HepG2 (cell line): ENCODE measurements at regions not wholly inside any gene's neighbourhood (a gene's known extent, or its start where the extent isn't known, plus 50 kb on each side); places are given as distances from the start of the nearest gene placed in this dataset.

Experiments
- ATAC-seq: fragments of 200-7000 bp; cut with Tn5 transposase; 3 replicates; pipeline ENCODE4 v1.9.1; 2020; ENCODE audit warnings: mild to moderate bottlenecking, moderate library complexity
- BruUV-seq: library from RNA; stranded (reverse); fragments of 400-500 nt; replicated peaks from 2 replicates; lab custom pipeline; 2021; lab: Mats Ljungman, UMichigan
- CTCF ChIA-PET: fragments of 300-600 bp; formaldehyde crosslinking; extraction: SDS; loops from one replicate; lab custom pipeline; 2021; ENCODE audit warnings: low total read pairs, inconsistent platforms, low intra/inter-chr PET ratio; lab: Yijun Ruan, JAX
- POLR2A ChIA-PET: fragments of 350-600 bp; sonication (Branson Sonifier 250); formaldehyde crosslinking; loops from one replicate; lab custom pipeline; 2020; ENCODE audit warnings: antibody characterized with exemption, inconsistent platforms; lab: Yijun Ruan, JAX
- DNase-seq: peaks from one replicate; pipeline ENCODE4 v3.0.0-alpha.2; 2015; ENCODE audit warnings: low spot score
- FAIRE-seq: peaks from 3 replicates; lab custom pipeline; 2011; peaks lifted over from hg19 to GRCh38; lab: Jason Lieb, UNC
- H2AFZ ChIP-seq: one replicate; pipeline ENCODE4 v1.6.1; 2011; ENCODE audit warnings: low read length, inconsistent platforms
- H3K27ac ChIP-seq: fragments of 300-600 bp; 3 replicates; pipeline ENCODE4 v1.8.0; 2011; ENCODE audit warnings: mixed run types, mild to moderate bottlenecking, mixed read lengths, low read length, inconsistent platforms; ENCODE audit not compliant: insufficient read depth; ENCODE audit errors: extremely low read length
- H3K27me3 ChIP-seq, 2 experiments: fragments of 200-600 bp in 1 of 2; 2 replicates in 1 of 2; 3 replicates in 1 of 2; pipeline versions ENCODE4 v1.6.0 to v1.8.0; 2011; ENCODE audit warnings: low read length in 2 of 2, mild to moderate bottlenecking in 2 of 2, moderate library complexity in 2 of 2, inconsistent platforms in 1 of 2; ENCODE audit not compliant: insufficient read depth in 2 of 2, control insufficient read depth in 1 of 2
- H3K36me3 ChIP-seq, 2 experiments: fragments of 200-600 bp in 1 of 2; replicated peaks in 1 of 2; 2 replicates in 1 of 2; 3 replicates in 1 of 2; pipeline versions ENCODE4 v1.5.1 to v1.8.0; 2011; ENCODE audit warnings: low read length in 2 of 2, inconsistent platforms in 1 of 2; ENCODE audit not compliant: insufficient read depth in 2 of 2, control insufficient read depth in 1 of 2
- H3K4me1 ChIP-seq: 2 replicates; pipeline ENCODE4 v1.5.1; 2012; ENCODE audit warnings: low read length, inconsistent platforms; ENCODE audit not compliant: insufficient read depth
- H3K4me2 ChIP-seq: 2 replicates; pipeline ENCODE4 v1.6.0; 2011; ENCODE audit warnings: low read depth, low read length, inconsistent platforms
- H3K4me3 ChIP-seq, 3 experiments: fragments of 200-600 bp in 1 of 3; sonication (generic), shearing (Covaris generic) in 1 of 3; replicated peaks in 1 of 3; 2 replicates each; pipeline ENCODE4 v1.5.1; 2011 to 2016; ENCODE audit warnings: low read length in 3 of 3, inconsistent platforms in 2 of 3, low read depth in 2 of 3, mild to moderate bottlenecking in 2 of 3, control low read depth in 1 of 3, mixed read lengths in 1 of 3; ENCODE audit not compliant: insufficient read depth in 1 of 3
- H3K79me2 ChIP-seq: one replicate; pipeline ENCODE4 v1.6.1; 2011; ENCODE audit warnings: low read length, inconsistent platforms; ENCODE audit not compliant: insufficient read depth
- H3K9ac ChIP-seq: 2 replicates; pipeline ENCODE4 v1.6.0; 2011; ENCODE audit warnings: mild to moderate bottlenecking, low read depth, low read length, inconsistent platforms; ENCODE audit not compliant: insufficient read depth
- H3K9me3 ChIP-seq: 2 replicates; pipeline ENCODE4 v1.5.1; 2012; ENCODE audit warnings: mild to moderate bottlenecking, low read length
- H4K20me1 ChIP-seq: 2 replicates; pipeline ENCODE4 v1.6.0; 2011; ENCODE audit warnings: inconsistent platforms, mild to moderate bottlenecking, low read length, moderate library complexity; ENCODE audit not compliant: insufficient read depth
- ISX ChIP-seq: sonication (generic); formaldehyde crosslinking; conservative IDR thresholded peaks from 2 replicates; pipeline ENCODE4 v1.5.0; 2020; ENCODE audit warnings: missing genetic modification reagents
- MTA1 ChIP-seq: sonication (generic); formaldehyde crosslinking; IDR thresholded peaks from 2 replicates; pipeline ENCODE4 v1.4.0; 2020; ENCODE audit warnings: missing genetic modification reagents, mild to moderate bottlenecking, borderline replicate concordance
- NFIB ChIP-seq: sonication (generic); formaldehyde crosslinking; IDR thresholded peaks from 2 replicates; pipeline ENCODE4 v1.9.0; 2021; ENCODE audit warnings: missing genetic modification reagents, mild to moderate bottlenecking, borderline replicate concordance
- RCOR2 ChIP-seq: IDR thresholded peaks from 2 replicates; pipeline ENCODE4 v1.6.1; 2016; ENCODE audit warnings: missing biosample characterization, missing genetic modification reagents
- RXRB ChIP-seq: IDR thresholded peaks from 2 replicates; pipeline ENCODE4 v1.6.1; 2016; ENCODE audit warnings: borderline replicate concordance, missing genetic modification reagents, missing compliant biosample characterization
- TAF1 ChIP-seq: sonication (generic); formaldehyde crosslinking; IDR thresholded peaks from 2 replicates; pipeline ENCODE4 v1.4.0; 2020; ENCODE audit warnings: missing genetic modification reagents
- YEATS4 ChIP-seq: sonication (generic); formaldehyde crosslinking; IDR thresholded peaks from 2 replicates; pipeline ENCODE4 v1.4.0; 2020; ENCODE audit warnings: missing genetic modification reagents, borderline replicate concordance
- ZBTB38 ChIP-seq: sonication (generic); formaldehyde crosslinking; IDR thresholded peaks from 2 replicates; pipeline ENCODE4 v1.5.1; 2020; ENCODE audit warnings: mild to moderate bottlenecking, missing genetic modification reagents
- ZNF263 ChIP-seq: sonication (generic); formaldehyde crosslinking; IDR thresholded peaks from 2 replicates; pipeline ENCODE4 v1.4.0; 2020; ENCODE audit warnings: missing genetic modification reagents
- ZNF570 ChIP-seq: sonication (generic); formaldehyde crosslinking; IDR thresholded peaks from 2 replicates; pipeline ENCODE4 v1.4.0; 2020; ENCODE audit warnings: mild to moderate bottlenecking, missing genetic modification reagents, borderline replicate concordance
- WGBS: methylation state at CpG from one replicate; pipeline ENCODE4 v1.1.6; 2017; ENCODE audit warnings: low lambda C conversion rate; 5-methylcytosine and 5-hydroxymethylcytosine counted together
- in situ Hi-C: cut with HindIII; loops from 2 replicates; pipeline ENCODE4 v1.10.0; 2017; ENCODE audit warnings: low pct_unique_long_range_greater_than_20kb; ENCODE audit not compliant: extremely low pct_ligation_motif_present
- intact Hi-C: fragments of 100-400 bp; cut with micrococcal nuclease; formaldehyde crosslinking; loops from one replicate; pipeline ENCODE4 v1.10.0; 2022; ENCODE audit not compliant: unreplicated experiment
- TF ChIP-seq, protein P1 (sequence below): sonication (generic); formaldehyde crosslinking; IDR thresholded peaks from 2 replicates; pipeline ENCODE4 v1.4.0; 2020; ENCODE audit warnings: missing genetic modification reagents, borderline replicate concordance
- TF ChIP-seq, protein P2 (sequence below): sonication (generic); formaldehyde crosslinking; conservative IDR thresholded peaks from 2 replicates; pipeline ENCODE4 v1.8.0; 2022; ENCODE audit warnings: low read depth, missing genetic modification reagents
- TF ChIP-seq, protein P3 (sequence below), 2 experiments: sonication (generic) in 1 of 2; formaldehyde crosslinking in 1 of 2; IDR thresholded peaks; 2 replicates each; pipeline versions ENCODE4 v1.4.0 to v1.6.1; 2018 to 2020; ENCODE audit warnings: missing genetic modification reagents in 2 of 2, borderline replicate concordance in 1 of 2, low read depth in 1 of 2, mild to moderate bottlenecking in 1 of 2, missing biosample characterization in 1 of 2

DNA sequence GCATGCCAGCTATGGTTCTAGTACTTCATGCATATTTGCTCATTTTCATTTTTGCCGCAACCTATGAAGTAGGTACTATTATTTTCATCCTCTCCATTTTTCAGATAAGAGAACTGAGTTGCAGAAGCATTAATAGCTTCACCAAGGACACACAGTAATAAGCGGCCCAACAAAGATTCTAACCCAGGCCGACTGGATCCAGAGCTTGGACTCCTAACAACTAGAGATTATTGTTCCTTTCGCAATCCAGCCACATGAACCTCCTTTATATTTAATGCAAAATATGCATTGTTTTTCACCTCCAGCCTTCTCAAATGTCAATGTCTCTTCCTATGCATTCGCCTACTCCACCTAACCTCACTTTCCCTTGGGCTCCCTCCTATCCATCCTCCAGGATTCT lies 148.3 kb downstream of the CCDC34 start:
- 56% methylated on average over 5 of the region's 5 CpGs for WGBS
- DNase-seq: no peak
- no TSS peak for BruUV-seq
- no peak for FAIRE-seq
- ATAC-seq: no peak
- H3K4me1 ChIP-seq: peaks cover 54% of the 10 kb centered on the region
- ChIA-PET CTCF (no interaction called here), POLR2A (no interaction called here)
- H3K27ac ChIP-seq: no peak overlapping the region
- no peak overlapping the region for H3K9ac ChIP-seq
- no peaks in the 10 kb centered on the region for H4K20me1 ChIP-seq
- H3K36me3 ChIP-seq: no peaks in the 10 kb centered on the region; a peak in 1 of 5 replicates
- no peak overlapping the region for H3K4me3 ChIP-seq
- no peaks in the 10 kb centered on the region for H3K79me2 ChIP-seq
- H3K9me3 ChIP-seq: no peaks in the 10 kb centered on the region
- no peak overlapping the region for H2AFZ ChIP-seq
- no peak overlapping the region for H3K4me2 ChIP-seq
- in situ Hi-C loops: no loop called here
- no peak for TF ChIP-seq YEATS4 (CRISPR knock-in tag)
- no peak for TF ChIP-seq ZBTB38 (CRISPR knock-in tag)
- TF ChIP-seq, protein P1, sequence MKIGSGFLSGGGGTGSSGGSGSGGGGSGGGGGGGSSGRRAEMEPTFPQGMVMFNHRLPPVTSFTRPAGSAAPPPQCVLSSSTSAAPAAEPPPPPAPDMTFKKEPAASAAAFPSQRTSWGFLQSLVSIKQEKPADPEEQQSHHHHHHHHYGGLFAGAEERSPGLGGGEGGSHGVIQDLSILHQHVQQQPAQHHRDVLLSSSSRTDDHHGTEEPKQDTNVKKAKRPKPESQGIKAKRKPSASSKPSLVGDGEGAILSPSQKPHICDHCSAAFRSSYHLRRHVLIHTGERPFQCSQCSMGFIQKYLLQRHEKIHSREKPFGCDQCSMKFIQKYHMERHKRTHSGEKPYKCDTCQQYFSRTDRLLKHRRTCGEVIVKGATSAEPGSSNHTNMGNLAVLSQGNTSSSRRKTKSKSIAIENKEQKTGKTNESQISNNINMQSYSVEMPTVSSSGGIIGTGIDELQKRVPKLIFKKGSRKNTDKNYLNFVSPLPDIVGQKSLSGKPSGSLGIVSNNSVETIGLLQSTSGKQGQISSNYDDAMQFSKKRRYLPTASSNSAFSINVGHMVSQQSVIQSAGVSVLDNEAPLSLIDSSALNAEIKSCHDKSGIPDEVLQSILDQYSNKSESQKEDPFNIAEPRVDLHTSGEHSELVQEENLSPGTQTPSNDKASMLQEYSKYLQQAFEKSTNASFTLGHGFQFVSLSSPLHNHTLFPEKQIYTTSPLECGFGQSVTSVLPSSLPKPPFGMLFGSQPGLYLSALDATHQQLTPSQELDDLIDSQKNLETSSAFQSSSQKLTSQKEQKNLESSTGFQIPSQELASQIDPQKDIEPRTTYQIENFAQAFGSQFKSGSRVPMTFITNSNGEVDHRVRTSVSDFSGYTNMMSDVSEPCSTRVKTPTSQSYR: no peak
- no peak for TF ChIP-seq ISX
- TF ChIP-seq ZNF263 (CRISPR knock-in tag): no peak
- no peak for TF ChIP-seq MTA1 (CRISPR knock-in tag)
- TF ChIP-seq TAF1 (CRISPR knock-in tag): no peak
- TF ChIP-seq, protein P2, sequence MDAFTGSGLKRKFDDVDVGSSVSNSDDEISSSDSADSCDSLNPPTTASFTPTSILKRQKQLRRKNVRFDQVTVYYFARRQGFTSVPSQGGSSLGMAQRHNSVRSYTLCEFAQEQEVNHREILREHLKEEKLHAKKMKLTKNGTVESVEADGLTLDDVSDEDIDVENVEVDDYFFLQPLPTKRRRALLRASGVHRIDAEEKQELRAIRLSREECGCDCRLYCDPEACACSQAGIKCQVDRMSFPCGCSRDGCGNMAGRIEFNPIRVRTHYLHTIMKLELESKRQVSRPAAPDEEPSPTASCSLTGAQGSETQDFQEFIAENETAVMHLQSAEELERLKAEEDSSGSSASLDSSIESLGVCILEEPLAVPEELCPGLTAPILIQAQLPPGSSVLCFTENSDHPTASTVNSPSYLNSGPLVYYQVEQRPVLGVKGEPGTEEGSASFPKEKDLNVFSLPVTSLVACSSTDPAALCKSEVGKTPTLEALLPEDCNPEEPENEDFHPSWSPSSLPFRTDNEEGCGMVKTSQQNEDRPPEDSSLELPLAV (CRISPR knock-in tag): no peak
- TF ChIP-seq RCOR2: no peak
- no peak for TF ChIP-seq NFIB (CRISPR knock-in tag)
- no peak for TF ChIP-seq ZNF570 (CRISPR knock-in tag)
- no peak for TF ChIP-seq RXRB (CRISPR knock-in tag)
- TF ChIP-seq, protein P3, sequence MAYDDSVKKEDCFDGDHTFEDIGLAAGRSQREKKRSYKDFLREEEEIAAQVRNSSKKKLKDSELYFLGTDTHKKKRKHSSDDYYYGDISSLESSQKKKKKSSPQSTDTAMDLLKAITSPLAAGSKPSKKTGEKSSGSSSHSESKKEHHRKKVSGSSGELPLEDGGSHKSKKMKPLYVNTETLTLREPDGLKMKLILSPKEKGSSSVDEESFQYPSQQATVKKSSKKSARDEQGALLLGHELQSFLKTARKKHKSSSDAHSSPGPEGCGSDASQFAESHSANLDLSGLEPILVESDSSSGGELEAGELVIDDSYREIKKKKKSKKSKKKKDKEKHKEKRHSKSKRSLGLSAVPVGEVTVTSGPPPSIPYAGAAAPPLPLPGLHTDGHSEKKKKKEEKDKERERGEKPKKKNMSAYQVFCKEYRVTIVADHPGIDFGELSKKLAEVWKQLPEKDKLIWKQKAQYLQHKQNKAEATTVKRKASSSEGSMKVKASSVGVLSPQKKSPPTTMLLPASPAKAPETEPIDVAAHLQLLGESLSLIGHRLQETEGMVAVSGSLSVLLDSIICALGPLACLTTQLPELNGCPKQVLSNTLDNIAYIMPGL (CRISPR knock-in tag; IDR thresholded peaks at IDR 0.05; ENCODE audit: borderline replicate concordance in 1 of 2, low read depth in 1 of 2): no peak
- TF ChIP-seq, all 625 proteins: peak for 0
- H3K27me3 ChIP-seq: no peaks in the 10 kb centered on the region
- intact Hi-C loops: no loop called here
